ENCODE measurements at regions not wholly inside any gene's neighbourhood (a gene's known extent, or its start where the extent isn't known, plus 50 kb on each side); places are given as distances from the start of the nearest gene placed in this dataset.
A peak's percentile ranks its signal among the peaks of the same experiment; 100 is the strongest.

GRCh38 chr9:14485366-14485765, 171.4 kb upstream of the NFIB start:
- Histone ChIP-seq H3K4me3 (no peak overlapping the region), H3K27me3 (replicated peaks; ENCODE audit: insufficient read depth) (no peaks in the 10 kb centered on the region), H3K36me3 (no peaks in the 10 kb centered on the region), H3K27ac (no peak overlapping the region), H3K4me1 (replicated peaks) (no peaks in the 10 kb centered on the region), H3K9me3 (no peaks in the 10 kb centered on the region)
- no peak for TF ChIP-seq CTCF (IDR thresholded peaks at IDR 0.05)
- TF ChIP-seq POLR2AphosphoS5 (IDR thresholded peaks at IDR 0.05): no peak
- no peak for TF ChIP-seq POLR2A (IDR thresholded peaks at IDR 0.05)
- 95% methylated on average over 5 of the region's 5 CpGs for WGBS
- DNase-seq (ENCODE audit: low spot score): no peak
- intact Hi-C loops (cut with DNase I): no loop called here

- H3K4me1 ChIP-seq (replicated peaks): no peaks in the 10 kb centered on the region
- no peaks in the 10 kb centered on the region for H3K27me3 ChIP-seq (replicated peaks; ENCODE audit: insufficient read depth)
- WGBS: 64% methylated on average over 3 of the region's 3 CpGs
- H3K36me3 ChIP-seq: no peaks in the 10 kb centered on the region
- no peak overlapping the region for H3K4me3 ChIP-seq
- H3K9me3 ChIP-seq: no peaks in the 10 kb centered on the region
- TF ChIP-seq POLR2A (IDR thresholded peaks at IDR 0.05): no peak
- no peak for TF ChIP-seq POLR2AphosphoS5 (IDR thresholded peaks at IDR 0.05)
- no peak for TF ChIP-seq CTCF (IDR thresholded peaks at IDR 0.05)
- no peak for DNase-seq (ENCODE audit: low spot score)
- H3K27ac ChIP-seq: no peak overlapping the region
- intact Hi-C loops (cut with DNase I): no loop called here
Observed at GRCh38 chr9:14482856-14483255, 168.9 kb upstream of the NFIB start.

- no peak for TF ChIP-seq POLR2AphosphoS5 (IDR thresholded peaks at IDR 0.05)
- TF ChIP-seq CTCF (IDR thresholded peaks at IDR 0.05): no peak
- TF ChIP-seq POLR2A (IDR thresholded peaks at IDR 0.05): no peak
- Histone ChIP-seq H3K4me1 (replicated peaks) (no peaks in the 10 kb centered on the region), H3K9me3 (no peaks in the 10 kb centered on the region), H3K27me3 (replicated peaks; ENCODE audit: insufficient read depth) (no peaks in the 10 kb centered on the region), H3K27ac (no peak overlapping the region), H3K4me3 (no peak overlapping the region), H3K36me3 (no peaks in the 10 kb centered on the region)
- 52% methylated on average over 3 of the region's 3 CpGs for WGBS
- no peak for DNase-seq (ENCODE audit: low spot score)
- intact Hi-C loops (cut with DNase I): no loop called here
Observed at GRCh38 chr9:14480526-14480925, 166.6 kb upstream of the NFIB start.

- TF ChIP-seq CTCF (IDR thresholded peaks at IDR 0.05): no peak
- TF ChIP-seq POLR2A (IDR thresholded peaks at IDR 0.05): no peak
- TF ChIP-seq POLR2AphosphoS5 (IDR thresholded peaks at IDR 0.05): no peak
- Histone ChIP-seq H3K9me3 (no peaks in the 10 kb centered on the region), H3K27me3 (replicated peaks; ENCODE audit: insufficient read depth) (no peaks in the 10 kb centered on the region), H3K4me3 (no peak overlapping the region), H3K27ac (no peak overlapping the region), H3K4me1 (replicated peaks) (no peaks in the 10 kb centered on the region), H3K36me3 (no peaks in the 10 kb centered on the region)
- intact Hi-C loops (cut with DNase I): no loop called here
- 76% methylated on average over 1 of the region's 1 CpG for WGBS
- no peak for DNase-seq (ENCODE audit: low spot score)
Observed at GRCh38 chr9:14479163-14479560, 165.2 kb upstream of the NFIB start.

GRCh38 chr9:14478175-14479162, 164.5 kb upstream of the NFIB start:
- no peaks in the 10 kb centered on the region for H3K9me3 ChIP-seq
- H3K27me3 ChIP-seq (replicated peaks; ENCODE audit: insufficient read depth): no peaks in the 10 kb centered on the region
- DNase-seq (ENCODE audit: low spot score): no peak
- H3K4me3 ChIP-seq: no peak overlapping the region
- 48% methylated on average over 3 of the region's 3 CpGs for WGBS
- no peaks in the 10 kb centered on the region for H3K36me3 ChIP-seq
- H3K4me1 ChIP-seq (replicated peaks): no peaks in the 10 kb centered on the region
- TF ChIP-seq CTCF (IDR thresholded peaks at IDR 0.05): no peak
- peak; percentile 59 for TF ChIP-seq POLR2AphosphoS5 (IDR thresholded peaks at IDR 0.05)
- no peak for TF ChIP-seq POLR2A (IDR thresholded peaks at IDR 0.05)
- intact Hi-C loops (cut with DNase I): no loop called here
- H3K27ac ChIP-seq: peak overlapping the region in 1 of 2 donors; percentile 14
